Lower leg skin (tissue), 3 donors: ENCODE measurements at regions not wholly inside any gene's neighbourhood (a gene's known extent, or its start where the extent isn't known, plus 50 kb on each side); places are given as distances from the start of the nearest gene placed in this dataset.

Experiments used
- POLR2A ChIP-seq, 2 donors: fragments of 450-650 bp; IDR thresholded peaks; one replicate each; pipeline ENCODE4 v1.6.1; 2016 to 2017; ENCODE audit warnings: antibody characterized with exemption in 2 of 2, mild to moderate bottlenecking in 1 of 2, moderate library complexity in 1 of 2
- TF ChIP-seq, protein P1 (sequence below), 3 donors: fragments of 450-650 bp; IDR thresholded peaks; one replicate each; pipeline ENCODE4 v1.5.1; 2016; ENCODE audit warnings: antibody characterized with exemption in 3 of 3, mild to moderate bottlenecking in 3 of 3, moderate library complexity in 2 of 3

DNA sequence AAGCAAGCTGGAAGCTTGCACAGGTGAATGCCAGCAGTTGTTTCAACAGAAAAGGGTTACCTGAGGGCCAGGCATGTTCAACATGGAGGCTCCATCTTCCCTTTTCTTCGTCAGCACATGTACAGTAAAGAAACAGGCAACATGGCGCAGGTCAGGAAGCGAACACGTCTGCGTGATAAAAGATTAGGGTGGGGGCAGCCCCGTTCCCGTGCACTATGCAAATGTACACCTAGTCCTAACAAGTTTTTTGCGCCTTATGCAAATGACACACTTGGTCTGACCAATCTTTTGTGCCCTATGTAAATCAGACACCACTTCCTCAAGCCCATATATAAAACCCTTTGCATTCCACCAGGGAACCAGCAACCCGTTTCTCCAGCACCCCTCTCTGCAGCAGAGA, 452.1 kb upstream of the PTPRD start:
- TF ChIP-seq, protein P1, sequence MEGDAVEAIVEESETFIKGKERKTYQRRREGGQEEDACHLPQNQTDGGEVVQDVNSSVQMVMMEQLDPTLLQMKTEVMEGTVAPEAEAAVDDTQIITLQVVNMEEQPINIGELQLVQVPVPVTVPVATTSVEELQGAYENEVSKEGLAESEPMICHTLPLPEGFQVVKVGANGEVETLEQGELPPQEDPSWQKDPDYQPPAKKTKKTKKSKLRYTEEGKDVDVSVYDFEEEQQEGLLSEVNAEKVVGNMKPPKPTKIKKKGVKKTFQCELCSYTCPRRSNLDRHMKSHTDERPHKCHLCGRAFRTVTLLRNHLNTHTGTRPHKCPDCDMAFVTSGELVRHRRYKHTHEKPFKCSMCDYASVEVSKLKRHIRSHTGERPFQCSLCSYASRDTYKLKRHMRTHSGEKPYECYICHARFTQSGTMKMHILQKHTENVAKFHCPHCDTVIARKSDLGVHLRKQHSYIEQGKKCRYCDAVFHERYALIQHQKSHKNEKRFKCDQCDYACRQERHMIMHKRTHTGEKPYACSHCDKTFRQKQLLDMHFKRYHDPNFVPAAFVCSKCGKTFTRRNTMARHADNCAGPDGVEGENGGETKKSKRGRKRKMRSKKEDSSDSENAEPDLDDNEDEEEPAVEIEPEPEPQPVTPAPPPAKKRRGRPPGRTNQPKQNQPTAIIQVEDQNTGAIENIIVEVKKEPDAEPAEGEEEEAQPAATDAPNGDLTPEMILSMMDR (IDR thresholded peaks at IDR 0.05) = no peak
- no peak for TF ChIP-seq POLR2A (IDR thresholded peaks at IDR 0.05)
